Loucy (cell line): ENCODE measurements at regions not wholly inside any gene's neighbourhood (a gene's known extent, or its start where the extent isn't known, plus 50 kb on each side); places are given as distances from the start of the nearest gene placed in this dataset.

ENCODE experiments used
- H2AFZ ChIP-seq: fragments of 200-600 bp; sonication (generic); 2 replicates; pipeline ENCODE4 v1.6.0; 2016; ENCODE audit warnings: antibody characterized with exemption, mild to moderate bottlenecking, low read length, moderate library complexity
- H3F3A ChIP-seq: fragments of 200-600 bp; 2 replicates; pipeline ENCODE4 v1.6.0; 2016; ENCODE audit warnings: antibody characterized with exemption, low read depth, mild to moderate bottlenecking
- H3K27me3 ChIP-seq: fragments of 200-600 bp; sonication (generic); 2 replicates; pipeline ENCODE4 v1.6.1; 2014; ENCODE audit warnings: low read length, mild to moderate bottlenecking; ENCODE audit not compliant: insufficient read depth, poor library complexity, severe bottlenecking
- H3K36me3 ChIP-seq: fragments of 200-600 bp; sonication (generic); 2 replicates; pipeline ENCODE4 v1.6.1; 2016; ENCODE audit warnings: low read length; ENCODE audit not compliant: insufficient read depth
- H3K4me1 ChIP-seq: fragments of 200-600 bp; sonication (generic); 2 replicates; pipeline ENCODE4 v1.5.1; 2014; ENCODE audit warnings: low read length, mild to moderate bottlenecking; ENCODE audit not compliant: insufficient read depth, poor library complexity, severe bottlenecking
- H3K4me2 ChIP-seq: fragments of 200-600 bp; sonication (generic); 2 replicates; pipeline ENCODE4 v1.6.0; 2014; ENCODE audit warnings: antibody characterized with exemption, low read length, low read depth, mild to moderate bottlenecking; ENCODE audit not compliant: poor library complexity, severe bottlenecking
- H3K4me3 ChIP-seq: fragments of 200-600 bp; sonication (generic); 2 replicates; pipeline ENCODE4 v1.5.1; 2014; ENCODE audit warnings: low read length, mild to moderate bottlenecking, mixed read lengths; ENCODE audit not compliant: poor library complexity, severe bottlenecking
- H3K79me2 ChIP-seq: fragments of 200-600 bp; sonication (generic); 2 replicates; pipeline ENCODE4 v1.6.1; 2014; ENCODE audit warnings: low read length; ENCODE audit not compliant: insufficient read depth
- H3K9ac ChIP-seq: fragments of 200-600 bp; sonication (generic); 2 replicates; pipeline ENCODE4 v1.6.0; 2014; ENCODE audit warnings: mild to moderate bottlenecking, low read depth, low read length, moderate library complexity; ENCODE audit not compliant: poor library complexity, severe bottlenecking
- H3K9me2 ChIP-seq: fragments of 200-600 bp; sonication (generic); replicated peaks from 2 replicates; pipeline ENCODE4 v1.6.1; 2016; ENCODE audit warnings: low read depth, low read length, mixed read lengths
- H3K9me3 ChIP-seq: fragments of 200-600 bp; sonication (generic); 2 replicates; pipeline ENCODE4 v1.6.1; 2014; ENCODE audit warnings: mild to moderate bottlenecking, antibody characterized with exemption, low read length, low read depth; ENCODE audit not compliant: insufficient read depth
- H4K20me1 ChIP-seq: fragments of 200-600 bp; sonication (generic); 2 replicates; pipeline ENCODE4 v1.6.0; 2014; ENCODE audit warnings: antibody characterized with exemption, low read length, mild to moderate bottlenecking; ENCODE audit not compliant: insufficient read depth, poor library complexity, severe bottlenecking
- EZH2phosphoT487 ChIP-seq: fragments of 200-600 bp; IDR thresholded peaks from 2 replicates; pipeline ENCODE4 v1.6.1; 2018; ENCODE audit warnings: antibody characterized with exemption, mild to moderate bottlenecking, moderate library complexity, borderline replicate concordance
- TF ChIP-seq, protein P1 (sequence below): fragments of 200-600 bp; sonication (generic); conservative IDR thresholded peaks from 2 replicates; pipeline ENCODE4 v1.5.1; 2014; ENCODE audit warnings: mild to moderate bottlenecking, antibody characterized with exemption, low read length

DNA sequence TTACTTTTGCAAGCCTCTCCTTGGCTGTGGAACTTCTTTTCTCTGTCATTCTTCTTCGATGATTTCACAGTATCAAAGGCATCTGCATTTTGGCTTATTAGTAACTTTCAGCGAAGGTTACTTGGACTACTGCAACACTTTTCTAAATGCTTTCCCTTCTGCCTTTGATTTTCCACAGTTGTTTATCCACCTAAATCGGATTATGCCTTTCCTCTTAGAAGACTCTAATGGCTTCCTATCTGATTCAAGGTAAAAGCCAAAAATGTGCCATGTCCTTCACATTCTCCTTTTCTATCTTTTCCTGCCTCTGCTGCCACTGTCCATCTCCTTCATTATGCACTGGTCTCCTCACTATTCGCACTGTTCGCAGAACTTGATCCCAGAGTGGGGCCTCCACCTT is 1606.3 kb upstream of the LRRTM3 start:
- H4K20me1 ChIP-seq: no peaks in the 10 kb centered on the region
- no peaks in the 10 kb centered on the region for H3K4me1 ChIP-seq
- H3K9me2 ChIP-seq: no peaks in the 10 kb centered on the region
- no peaks in the 10 kb centered on the region for H3K27me3 ChIP-seq
- no peak overlapping the region for H3K9ac ChIP-seq
- H3K4me3 ChIP-seq: no peak overlapping the region
- H3F3A ChIP-seq: no peaks in the 10 kb centered on the region
- H3K9me3 ChIP-seq: no peaks in the 10 kb centered on the region
- no peak overlapping the region for H3K4me2 ChIP-seq
- H2AFZ ChIP-seq: no peak overlapping the region
- no peaks in the 10 kb centered on the region for H3K79me2 ChIP-seq
- H3K36me3 ChIP-seq: no peaks in the 10 kb centered on the region
- TF ChIP-seq, protein P1, sequence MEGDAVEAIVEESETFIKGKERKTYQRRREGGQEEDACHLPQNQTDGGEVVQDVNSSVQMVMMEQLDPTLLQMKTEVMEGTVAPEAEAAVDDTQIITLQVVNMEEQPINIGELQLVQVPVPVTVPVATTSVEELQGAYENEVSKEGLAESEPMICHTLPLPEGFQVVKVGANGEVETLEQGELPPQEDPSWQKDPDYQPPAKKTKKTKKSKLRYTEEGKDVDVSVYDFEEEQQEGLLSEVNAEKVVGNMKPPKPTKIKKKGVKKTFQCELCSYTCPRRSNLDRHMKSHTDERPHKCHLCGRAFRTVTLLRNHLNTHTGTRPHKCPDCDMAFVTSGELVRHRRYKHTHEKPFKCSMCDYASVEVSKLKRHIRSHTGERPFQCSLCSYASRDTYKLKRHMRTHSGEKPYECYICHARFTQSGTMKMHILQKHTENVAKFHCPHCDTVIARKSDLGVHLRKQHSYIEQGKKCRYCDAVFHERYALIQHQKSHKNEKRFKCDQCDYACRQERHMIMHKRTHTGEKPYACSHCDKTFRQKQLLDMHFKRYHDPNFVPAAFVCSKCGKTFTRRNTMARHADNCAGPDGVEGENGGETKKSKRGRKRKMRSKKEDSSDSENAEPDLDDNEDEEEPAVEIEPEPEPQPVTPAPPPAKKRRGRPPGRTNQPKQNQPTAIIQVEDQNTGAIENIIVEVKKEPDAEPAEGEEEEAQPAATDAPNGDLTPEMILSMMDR: no peak
- TF ChIP-seq EZH2phosphoT487: no peak

GRCh38 chr10:65320236-65321026 is 1605.4 kb upstream of the LRRTM3 start:
- H3K36me3 ChIP-seq: no peaks in the 10 kb centered on the region
- H4K20me1 ChIP-seq: no peaks in the 10 kb centered on the region
- H3K9me2 ChIP-seq: no peaks in the 10 kb centered on the region
- H3K79me2 ChIP-seq: no peaks in the 10 kb centered on the region
- H3K4me3 ChIP-seq: no peak overlapping the region
- no peaks in the 10 kb centered on the region for H3K4me1 ChIP-seq
- H3K4me2 ChIP-seq: no peak overlapping the region
- no peak overlapping the region for H2AFZ ChIP-seq
- no peak overlapping the region for H3K9ac ChIP-seq
- no peaks in the 10 kb centered on the region for H3K9me3 ChIP-seq
- TF ChIP-seq, protein P1: no peak
- no peak for TF ChIP-seq EZH2phosphoT487
- H3K27me3 ChIP-seq: no peaks in the 10 kb centered on the region
- no peaks in the 10 kb centered on the region for H3F3A ChIP-seq

- no peak for TF ChIP-seq EZH2phosphoT487
- TF ChIP-seq, protein P1: no peak
- H4K20me1 ChIP-seq: no peaks in the 10 kb centered on the region
- H3K9ac ChIP-seq: no peak overlapping the region
- H3F3A ChIP-seq: no peaks in the 10 kb centered on the region
- H3K9me3 ChIP-seq: no peaks in the 10 kb centered on the region
- no peak overlapping the region for H3K4me2 ChIP-seq
- H3K27me3 ChIP-seq: no peaks in the 10 kb centered on the region
- no peak overlapping the region for H2AFZ ChIP-seq
- H3K9me2 ChIP-seq: no peaks in the 10 kb centered on the region
- H3K79me2 ChIP-seq: no peaks in the 10 kb centered on the region
- no peak overlapping the region for H3K4me3 ChIP-seq
- H3K36me3 ChIP-seq: no peaks in the 10 kb centered on the region
- no peaks in the 10 kb centered on the region for H3K4me1 ChIP-seq
Measured at GRCh38 chr10:65323802-65324201, 1602.0 kb upstream of the LRRTM3 start.
